HG02678 (cell line): ENCODE measurements at regions not wholly inside any gene's neighbourhood (a gene's known extent, or its start where the extent isn't known, plus 50 kb on each side); places are given as distances from the start of the nearest gene placed in this dataset.

Source experiments
- ATAC-seq: cut with Tn5 transposase; IDR thresholded peaks from one replicate; pipeline ENCODE4 v1.9.1; 2021; ENCODE audit warnings: mild to moderate bottlenecking, moderate library complexity; ENCODE audit not compliant: unreplicated experiment

- ATAC-seq = no peak
Observed at GRCh38 chr16:66219491-66219890, 147.0 kb upstream of the CDH5 start.

- no peak for ATAC-seq
Observed at GRCh38 chr16:66212428-66212827, 154.1 kb upstream of the CDH5 start.

GRCh38 chr16:66211651-66212050, 154.8 kb upstream of the CDH5 start:
- no peak for ATAC-seq

- ATAC-seq = no peak
Observed at GRCh38 chr16:66207883-66208265, 158.6 kb upstream of the CDH5 start.

GRCh38 chr16:66207139-66207882, 159.2 kb upstream of the CDH5 start:
- ATAC-seq = no peak

GRCh38 chr16:66206363-66206762, 160.1 kb upstream of the CDH5 start:
- no peak for ATAC-seq

- no peak for ATAC-seq
Observed at GRCh38 chr16:66205287-66206231, 160.9 kb upstream of the CDH5 start.

- ATAC-seq = no peak
Observed at GRCh38 chr16:66204756-66205155, 161.7 kb upstream of the CDH5 start.

GRCh38 chr16:66203476-66203875, 163.0 kb upstream of the CDH5 start:
- no peak for ATAC-seq

- ATAC-seq = no peak
Observed at GRCh38 chr16:66199189-66199588, 167.3 kb upstream of the CDH5 start.

GRCh38 chr16:66198641-66199040, 167.8 kb upstream of the CDH5 start:
- ATAC-seq = no peak

GRCh38 chr16:66197668-66198278, 168.7 kb upstream of the CDH5 start:
- no peak for ATAC-seq

- no peak for ATAC-seq
Observed at GRCh38 chr16:66196770-66197169, 169.7 kb upstream of the CDH5 start.

- ATAC-seq = no peak
Observed at GRCh38 chr16:66194866-66195265, 171.6 kb upstream of the CDH5 start.

- no peak for ATAC-seq
Observed at GRCh38 chr16:66193543-66194229, 172.8 kb upstream of the CDH5 start.

- ATAC-seq = no peak
Observed at GRCh38 chr16:66190411-66190810, 176.1 kb upstream of the CDH5 start.

GRCh38 chr16:66189951-66190350, 176.5 kb upstream of the CDH5 start:
- ATAC-seq = no peak

GRCh38 chr16:66188917-66189725, 177.4 kb upstream of the CDH5 start:
- ATAC-seq = no peak

GRCh38 chr16:66186251-66186785, 180.2 kb upstream of the CDH5 start:
- ATAC-seq = no peak

- ATAC-seq = no peak
Observed at GRCh38 chr16:66182592-66182991, 183.9 kb upstream of the CDH5 start.
